CD4-positive, CD25-positive, alpha-beta regulatory T cell (primary cell): ENCODE measurements at regions not wholly inside any gene's neighbourhood (a gene's known extent, or its start where the extent isn't known, plus 50 kb on each side); places are given as distances from the start of the nearest gene placed in this dataset.

Source experiments
- ATAC-seq, 2 donors: fragments of 150-1000 bp; cut with Tn5 transposase; one replicate each; pipeline ENCODE4 v1.10.0; 2021; ENCODE audit warnings: low read depth in 2 of 2, moderate number of reproducible peaks in 2 of 2, moderate library complexity in 1 of 2
- DNase-seq, 3 donors: peaks; one replicate each; pipeline versions ENCODE4 v3.0.0 to v3.0.0-alpha.2; 2012 to 2022; ENCODE audit warnings: mixed read lengths in 1 of 3
- H3K27ac ChIP-seq: one replicate; pipeline ENCODE4 v1.7.0; 2013; ENCODE audit warnings: mild to moderate bottlenecking, low read length; ENCODE audit not compliant: insufficient read depth, poor library complexity, severe bottlenecking
- H3K27me3 ChIP-seq: one replicate; pipeline ENCODE4 v1.7.0; 2013; ENCODE audit warnings: low read length; ENCODE audit not compliant: control insufficient read depth, insufficient read depth
- H3K36me3 ChIP-seq: one replicate; pipeline ENCODE4 v1.7.0; 2013; ENCODE audit warnings: mild to moderate bottlenecking, low read length, moderate library complexity; ENCODE audit not compliant: control insufficient read depth, insufficient read depth
- H3K4me1 ChIP-seq: 2 replicates; pipeline ENCODE4 v1.7.0; 2013; ENCODE audit warnings: mild to moderate bottlenecking, low read length; ENCODE audit not compliant: insufficient read depth, control insufficient read depth, poor library complexity, severe bottlenecking
- H3K4me3 ChIP-seq: one replicate; pipeline ENCODE4 v1.7.0; 2013; ENCODE audit warnings: low read depth, mild to moderate bottlenecking, low read length, moderate library complexity
- H3K9me3 ChIP-seq, 2 experiments: 1 replicate in 1 of 2; 2 replicates in 1 of 2; pipeline ENCODE4 v1.7.0; 2013; ENCODE audit warnings: low read length in 2 of 2, mild to moderate bottlenecking in 1 of 2, moderate library complexity in 1 of 2; ENCODE audit not compliant: control insufficient read depth in 2 of 2
- H3K27ac Mint-ChIP-seq, 3 donors: one replicate each; pipeline ENCODE4 v1.8.0; 2020 to 2022; ENCODE audit warnings: mild to moderate bottlenecking in 3 of 3, mixed read lengths in 3 of 3, moderate library complexity in 2 of 3
- H3K27me3 Mint-ChIP-seq: one replicate; pipeline ENCODE4 v1.8.0; 2022; ENCODE audit warnings: mild to moderate bottlenecking, mixed read lengths
- H3K36me3 Mint-ChIP-seq: one replicate; pipeline ENCODE4 v1.8.0; 2020; ENCODE audit warnings: mixed read lengths
- H3K4me1 Mint-ChIP-seq, 4 donors: one replicate each; pipeline ENCODE4 v1.8.0; 2020 to 2022; ENCODE audit warnings: mixed read lengths in 4 of 4, mild to moderate bottlenecking in 1 of 4
- H3K4me3 Mint-ChIP-seq, 4 donors: one replicate each; pipeline ENCODE4 v1.8.0; 2020 to 2022; ENCODE audit warnings: mild to moderate bottlenecking in 4 of 4, mixed read lengths in 4 of 4, moderate library complexity in 3 of 4
- H3K9me3 Mint-ChIP-seq, 7 donors: one replicate each; pipeline ENCODE4 v1.8.0; 2020 to 2022; ENCODE audit warnings: mixed read lengths in 7 of 7, mild to moderate bottlenecking in 3 of 7, moderate library complexity in 2 of 7

GRCh38 chr1:221093903-221094791 lies 214.9 kb downstream of the HLX start:
- ATAC-seq: no peak
- Mint-ChIP-seq H3K4me3 (no peak overlapping the region), H3K27ac (no peak overlapping the region), H3K9me3 (peaks cover 0 to 6% (median 0%) of the 10 kb centered on the region in 7 donors), H3K4me1 (no peaks in the 10 kb centered on the region), H3K36me3 (no peaks in the 10 kb centered on the region), H3K27me3 (peaks cover 11% of the 10 kb centered on the region)
- H3K36me3 ChIP-seq: no peaks in the 10 kb centered on the region
- no peaks in the 10 kb centered on the region for H3K4me1 ChIP-seq
- H3K27me3 ChIP-seq: no peaks in the 10 kb centered on the region
- H3K4me3 ChIP-seq: no peak overlapping the region
- H3K9me3 ChIP-seq: no peaks in the 10 kb centered on the region
- no peak overlapping the region for H3K27ac ChIP-seq
- DNase-seq: no peak

- Histone ChIP-seq H3K36me3 (no peaks in the 10 kb centered on the region), H3K4me1 (no peaks in the 10 kb centered on the region), H3K4me3 (no peak overlapping the region), H3K27me3 (no peaks in the 10 kb centered on the region), H3K27ac (no peak overlapping the region), H3K9me3 (no peaks in the 10 kb centered on the region)
- Mint-ChIP-seq H3K4me1 (no peaks in the 10 kb centered on the region), H3K9me3 (peaks cover 0 to 5% (median 2%) of the 10 kb centered on the region in 7 donors), H3K27me3 (peaks cover 6% of the 10 kb centered on the region), H3K27ac (no peak overlapping the region), H3K36me3 (no peaks in the 10 kb centered on the region), H3K4me3 (no peak overlapping the region)
- DNase-seq (no peak), ATAC-seq (no peak)
These were observed 218.4 kb downstream of the HLX start for GRCh38 chr1:221097479-221098281.

GRCh38 chr1:221098471-221099405 lies 219.5 kb downstream of the HLX start:
- peaks cover 6% of the 10 kb centered on the region for H3K27me3 Mint-ChIP-seq
- ATAC-seq (no peak), DNase-seq (no peak)
- no peak overlapping the region for H3K27ac ChIP-seq
- no peak overlapping the region for H3K27ac Mint-ChIP-seq
- no peaks in the 10 kb centered on the region for H3K36me3 Mint-ChIP-seq
- H3K4me1 ChIP-seq: no peaks in the 10 kb centered on the region
- no peaks in the 10 kb centered on the region for H3K36me3 ChIP-seq
- H3K4me3 ChIP-seq: no peak overlapping the region
- H3K9me3 Mint-ChIP-seq: peaks cover 0 to 7% (median 2%) of the 10 kb centered on the region in 7 donors
- no peaks in the 10 kb centered on the region for H3K4me1 Mint-ChIP-seq
- no peak overlapping the region for H3K4me3 Mint-ChIP-seq
- H3K9me3 ChIP-seq: no peaks in the 10 kb centered on the region
- no peaks in the 10 kb centered on the region for H3K27me3 ChIP-seq

- Histone ChIP-seq H3K36me3 (no peaks in the 10 kb centered on the region), H3K9me3 (no peaks in the 10 kb centered on the region), H3K27me3 (no peaks in the 10 kb centered on the region), H3K4me3 (no peak overlapping the region), H3K27ac (no peak overlapping the region), H3K4me1 (no peaks in the 10 kb centered on the region)
- no peak for DNase-seq
- no peak overlapping the region for H3K4me3 Mint-ChIP-seq
- no peak overlapping the region for H3K27ac Mint-ChIP-seq
- no peaks in the 10 kb centered on the region for H3K4me1 Mint-ChIP-seq
- no peak for ATAC-seq
- H3K9me3 Mint-ChIP-seq: peaks cover 0 to 8% (median 3%) of the 10 kb centered on the region in 7 donors
- no peaks in the 10 kb centered on the region for H3K36me3 Mint-ChIP-seq
- H3K27me3 Mint-ChIP-seq: peaks cover 6% of the 10 kb centered on the region
These were observed 220.7 kb downstream of the HLX start for GRCh38 chr1:221099747-221100595.

DNA sequence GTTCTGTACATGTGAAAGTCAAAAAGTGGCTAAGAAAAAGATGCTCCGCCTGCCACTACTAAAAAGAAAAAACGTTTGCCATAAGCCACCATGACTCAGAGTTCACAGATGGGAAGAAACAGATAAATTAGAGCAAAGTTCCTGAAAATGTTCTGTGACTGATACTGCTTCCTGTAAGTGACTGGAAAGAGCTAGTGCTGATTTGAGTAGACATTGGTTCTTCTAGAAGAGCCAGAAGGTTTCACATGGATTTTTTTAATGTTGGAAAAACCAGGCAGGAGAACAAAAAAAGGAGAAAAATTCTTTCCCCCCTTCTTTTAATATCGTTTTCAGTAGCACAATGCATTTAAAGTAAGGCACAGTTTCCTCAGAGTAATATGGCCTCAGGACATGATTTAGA lies 221.4 kb downstream of the HLX start:
- ATAC-seq (no peak), DNase-seq (no peak)
- H3K4me1 Mint-ChIP-seq: no peaks in the 10 kb centered on the region
- H3K36me3 Mint-ChIP-seq: no peaks in the 10 kb centered on the region
- Histone ChIP-seq H3K4me1 (no peaks in the 10 kb centered on the region), H3K4me3 (no peak overlapping the region), H3K27ac (no peak overlapping the region), H3K27me3 (no peaks in the 10 kb centered on the region), H3K9me3 (no peaks in the 10 kb centered on the region), H3K36me3 (no peaks in the 10 kb centered on the region)
- H3K27ac Mint-ChIP-seq: no peak overlapping the region
- no peak overlapping the region for H3K4me3 Mint-ChIP-seq
- H3K9me3 Mint-ChIP-seq: peaks cover 0 to 8% (median 3%) of the 10 kb centered on the region in 7 donors
- H3K27me3 Mint-ChIP-seq: no peaks in the 10 kb centered on the region

GRCh38 chr1:221101807-221102605 lies 222.8 kb downstream of the HLX start:
- no peak overlapping the region for H3K27ac Mint-ChIP-seq
- Histone ChIP-seq H3K27ac (no peak overlapping the region), H3K9me3 (no peaks in the 10 kb centered on the region)

More at GRCh38 chr1:221101807-221102605, 222.8 kb downstream of the HLX start:
- Histone ChIP-seq H3K4me3 (no peak overlapping the region), H3K27me3 (no peaks in the 10 kb centered on the region), H3K4me1 (no peaks in the 10 kb centered on the region), H3K36me3 (no peaks in the 10 kb centered on the region)
- Mint-ChIP-seq H3K36me3 (no peaks in the 10 kb centered on the region), H3K4me1 (no peaks in the 10 kb centered on the region), H3K27me3 (no peaks in the 10 kb centered on the region), H3K4me3 (no peak overlapping the region), H3K9me3 (peaks cover 0 to 7% (median 2%) of the 10 kb centered on the region in 7 donors)
- DNase-seq (no peak), ATAC-seq (no peak)
